ENCODE measurements at regions not wholly inside any gene's neighbourhood (a gene's known extent, or its start where the extent isn't known, plus 50 kb on each side); places are given as distances from the start of the nearest gene placed in this dataset.

DNA sequence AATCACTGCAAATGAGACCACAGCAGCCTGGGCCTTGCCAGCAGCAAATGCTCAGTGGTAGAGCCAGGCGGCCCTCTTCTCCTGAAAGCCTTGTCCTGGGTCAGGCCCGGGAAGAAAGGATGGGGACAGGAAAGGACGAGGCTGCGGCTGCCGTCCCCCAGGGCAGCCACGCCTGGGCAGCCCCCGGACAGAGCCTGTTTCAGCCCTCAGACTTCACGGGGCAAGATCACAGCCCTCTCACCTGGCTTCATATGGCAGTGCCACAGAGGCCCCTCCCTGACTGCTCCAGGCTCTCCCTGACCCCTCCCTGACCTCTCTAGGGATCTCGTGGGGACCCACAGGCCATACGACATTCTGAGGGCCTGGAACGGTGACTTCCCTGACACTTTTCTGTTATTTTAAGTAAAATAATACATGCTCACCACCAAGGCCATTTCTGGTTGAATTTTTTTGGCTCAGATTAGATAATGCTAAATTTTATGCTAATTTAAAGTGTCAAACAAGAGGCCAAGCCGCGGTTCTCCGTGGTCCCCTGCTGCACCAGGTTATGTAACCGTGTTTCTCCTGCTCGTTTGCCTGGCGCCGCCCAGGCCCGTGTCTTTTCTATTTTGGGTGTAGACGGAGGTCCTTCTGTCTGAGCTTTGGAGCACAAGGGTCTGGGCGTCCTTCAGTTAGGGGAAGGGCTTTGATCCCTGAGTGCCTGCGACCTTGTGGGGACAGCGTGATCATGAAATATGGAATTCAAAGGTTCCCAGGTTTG lies 59.9 kb upstream of the BHLHE23 start (continued):
- TF ChIP-seq RERE (CRISPR knock-in tag; IDR thresholded peaks at IDR 0.05; ENCODE audit: borderline replicate concordance) (no peak), PML (IDR thresholded peaks at IDR 0.05; ENCODE audit: low read length) (no peak), ZNF395 (CRISPR knock-in tag; IDR thresholded peaks at IDR 0.05) (no peak), ZNF197 (CRISPR knock-in tag; IDR thresholded peaks at IDR 0.05; ENCODE audit: low read depth) (no peak), ZNF184 (CRISPR knock-in tag; IDR thresholded peaks at IDR 0.05) (no peak), FOXM1 (IDR thresholded peaks at IDR 0.05; ENCODE audit: low read depth) (no peak), FOXM1 (CRISPR knock-in tag; IDR thresholded peaks at IDR 0.05; ENCODE audit: low read depth) (no peak), U2AF1 (optimal IDR thresholded peaks at IDR 0.05; ENCODE audit: low read depth, low read length) (no peak), ZNF699 (CRISPR knock-in tag; IDR thresholded peaks at IDR 0.05; ENCODE audit: insufficient replicate concordance) (no peak), GABPA (tag; conservative IDR thresholded peaks at IDR 0.05; ENCODE audit: low read depth) (no peak), BRF1 (IDR thresholded peaks at IDR 0.05; ENCODE audit: borderline replicate concordance, extremely low read depth, insufficient read length) (no peak), ZHX1 (conservative IDR thresholded peaks at IDR 0.05; ENCODE audit: low read length) (no peak)
- TF ChIP-seq, protein P1, sequence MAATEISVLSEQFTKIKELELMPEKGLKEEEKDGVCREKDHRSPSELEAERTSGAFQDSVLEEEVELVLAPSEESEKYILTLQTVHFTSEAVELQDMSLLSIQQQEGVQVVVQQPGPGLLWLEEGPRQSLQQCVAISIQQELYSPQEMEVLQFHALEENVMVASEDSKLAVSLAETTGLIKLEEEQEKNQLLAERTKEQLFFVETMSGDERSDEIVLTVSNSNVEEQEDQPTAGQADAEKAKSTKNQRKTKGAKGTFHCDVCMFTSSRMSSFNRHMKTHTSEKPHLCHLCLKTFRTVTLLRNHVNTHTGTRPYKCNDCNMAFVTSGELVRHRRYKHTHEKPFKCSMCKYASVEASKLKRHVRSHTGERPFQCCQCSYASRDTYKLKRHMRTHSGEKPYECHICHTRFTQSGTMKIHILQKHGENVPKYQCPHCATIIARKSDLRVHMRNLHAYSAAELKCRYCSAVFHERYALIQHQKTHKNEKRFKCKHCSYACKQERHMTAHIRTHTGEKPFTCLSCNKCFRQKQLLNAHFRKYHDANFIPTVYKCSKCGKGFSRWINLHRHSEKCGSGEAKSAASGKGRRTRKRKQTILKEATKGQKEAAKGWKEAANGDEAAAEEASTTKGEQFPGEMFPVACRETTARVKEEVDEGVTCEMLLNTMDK (IDR thresholded peaks at IDR 0.05; ENCODE audit: borderline replicate concordance, insufficient read depth, low read depth, low read length, poor library complexity, severe bottlenecking): no peak

Data from K562 (cell line).